HCT116 (cell line): ENCODE measurements at regions not wholly inside any gene's neighbourhood (a gene's known extent, or its start where the extent isn't known, plus 50 kb on each side); places are given as distances from the start of the nearest gene placed in this dataset.

ENCODE experiments used
- ATAC-seq: fragments of 200-7000 bp; cut with Tn5 transposase; 2 replicates; pipeline ENCODE4 v1.9.1; 2020; ENCODE audit warnings: mild to moderate bottlenecking, moderate library complexity
- BruUV-seq: library from RNA; stranded (reverse); fragments of 400-500 nt; replicated peaks from 2 replicates; lab custom pipeline; 2021; lab: Mats Ljungman, UMichigan
- CTCF ChIA-PET: fragments of 300-600 bp; sonication (Branson Sonifier 250); formaldehyde crosslinking; loops from one replicate; lab custom pipeline; 2021; ENCODE audit warnings: antibody characterized with exemption; lab: Charles Lee
- POLR2A ChIA-PET: fragments of 300-600, 350-600 bp; sonication (Branson Sonifier 250); formaldehyde crosslinking; loops from one replicate; lab custom pipeline; 2021; ENCODE audit warnings: antibody characterized with exemption; lab: Charles Lee
- RAD21 ChIA-PET, 2 experiments: fragments of 300-600 bp; sonication (Branson Sonifier 250); formaldehyde crosslinking; loops; one replicate each; lab custom pipeline; 2023; ENCODE audit warnings: low total read pairs in 2 of 2; ENCODE audit not compliant: uncharacterized antibody in 2 of 2, unreplicated experiment in 2 of 2, low non-redundant PET in 1 of 2; lab: Charles Lee
- DNase-seq: peaks from one replicate; pipeline ENCODE4 v3.0.0-alpha.2; 2010; ENCODE audit warnings: low read depth, low spot score
- H2AFZ ChIP-seq: fragments of 200-600 bp; shearing (Covaris generic), sonication (generic); 2 replicates; pipeline ENCODE4 v1.6.1; 2017; ENCODE audit warnings: low read depth, mixed run types, mixed read lengths, antibody characterized with exemption, low read length; ENCODE audit not compliant: poor library complexity, severe bottlenecking
- H3K27ac ChIP-seq: 2 replicates; pipeline ENCODE4 v1.5.1; 2012; ENCODE audit warnings: low read depth, low read length
- H3K27me3 ChIP-seq: fragments of 200-600 bp; sonication (generic); 2 replicates; pipeline ENCODE4 v1.6.1; 2016; ENCODE audit warnings: mixed run types, low read length, mixed read lengths; ENCODE audit not compliant: insufficient read depth
- H3K36me3 ChIP-seq, 2 experiments: fragments of 200-500 bp in 1 of 2; fragments of 200-600 bp in 1 of 2; sonication (Bioruptor generic) in 1 of 2; sonication (generic) in 1 of 2; 2 replicates each; pipeline versions ENCODE4 v1.5.1 to v1.6.1; 2014 to 2016; ENCODE audit warnings: low read length in 2 of 2, inconsistent platforms in 1 of 2, mixed read lengths in 1 of 2, mixed run types in 1 of 2; ENCODE audit not compliant: insufficient read depth in 2 of 2, control insufficient read depth in 1 of 2
- H3K4me1 ChIP-seq, 2 experiments: fragments of 200-600 bp in 1 of 2; sonication (generic) in 1 of 2; 2 replicates each; pipeline versions ENCODE4 v1.5.1 to v1.6.1; 2012 to 2017; ENCODE audit warnings: low read length in 2 of 2, inconsistent platforms in 1 of 2, mild to moderate bottlenecking in 1 of 2, mixed read lengths in 1 of 2, mixed run types in 1 of 2, moderate library complexity in 1 of 2; ENCODE audit not compliant: insufficient read depth in 2 of 2, control insufficient read depth in 1 of 2
- H3K4me2 ChIP-seq: fragments of 200-600 bp; sonication (generic); 2 replicates; pipeline ENCODE4 v1.6.1; 2017; ENCODE audit warnings: mixed run types, low read length, mixed read lengths
- H3K4me3 ChIP-seq, 2 experiments: fragments of 200-600 bp in 1 of 2; sonication (generic) in 1 of 2; replicated peaks in 1 of 2; 2 replicates each; pipeline ENCODE4 v1.5.1; 2011 to 2016; ENCODE audit warnings: low read length in 2 of 2, control low read depth in 1 of 2, low read depth in 1 of 2, mild to moderate bottlenecking in 1 of 2, mixed read lengths in 1 of 2, mixed run types in 1 of 2
- H3K79me2 ChIP-seq: fragments of 200-600 bp; sonication (generic); 2 replicates; pipeline ENCODE4 v1.6.1; 2017; ENCODE audit warnings: mild to moderate bottlenecking, mixed run types, low read length, moderate library complexity, mixed read lengths; ENCODE audit not compliant: insufficient read depth
- H3K9ac ChIP-seq: fragments of 200-600 bp; sonication (generic); 2 replicates; pipeline ENCODE4 v1.6.1; 2016; ENCODE audit warnings: low read length, mixed read lengths
- H3K9me2 ChIP-seq: fragments of 200-600 bp; sonication (generic), shearing (Covaris generic); 2 replicates; pipeline ENCODE4 v1.6.1; 2017; ENCODE audit warnings: mixed run types, mild to moderate bottlenecking, moderate library complexity; ENCODE audit not compliant: insufficient read depth
- H3K9me3 ChIP-seq, 2 experiments: fragments of 200-500 bp in 1 of 2; fragments of 200-600 bp in 1 of 2; sonication (Bioruptor generic) in 1 of 2; sonication (generic) in 1 of 2; 2 replicates each; pipeline ENCODE4 v1.6.1; 2014 to 2017; ENCODE audit warnings: low read length in 2 of 2, mixed read lengths in 2 of 2, inconsistent platforms in 1 of 2, low read depth in 1 of 2, mild to moderate bottlenecking in 1 of 2, mixed run types in 1 of 2, moderate library complexity in 1 of 2; ENCODE audit not compliant: control insufficient read depth in 1 of 2, insufficient read depth in 1 of 2
- H4K20me1 ChIP-seq: fragments of 200-600 bp; sonication (generic), shearing (Covaris generic); 2 replicates; pipeline ENCODE4 v1.6.1; 2017; ENCODE audit warnings: mixed run types, mild to moderate bottlenecking, moderate library complexity; ENCODE audit not compliant: insufficient read depth
- CEBPB ChIP-seq: IDR thresholded peaks from 2 replicates; pipeline ENCODE4 v1.6.1; 2012; ENCODE audit warnings: low read depth
- ELF1 ChIP-seq: IDR thresholded peaks from 2 replicates; pipeline ENCODE4 v1.6.1; 2012; ENCODE audit warnings: low read depth, borderline replicate concordance
- EZH2 ChIP-seq: fragments of 200-600 bp; sonication (generic); IDR thresholded peaks from 2 replicates; pipeline ENCODE4 v1.6.1; 2017; ENCODE audit warnings: antibody characterized with exemption, mixed run types
- FOSL1 ChIP-seq: IDR thresholded peaks from 2 replicates; pipeline ENCODE4 v1.6.1; 2012; ENCODE audit warnings: low read depth
- JUND ChIP-seq: IDR thresholded peaks from 2 replicates; pipeline ENCODE4 v1.6.1; 2012
- POLR2AphosphoS5 ChIP-seq: IDR thresholded peaks from 2 replicates; pipeline ENCODE4 v1.6.1; 2011; ENCODE audit warnings: mild to moderate bottlenecking, low read depth, low read length, moderate library complexity
- RAD21 ChIP-seq: IDR thresholded peaks from 2 replicates; pipeline ENCODE4 v1.6.1; 2012; ENCODE audit warnings: low read depth, mild to moderate bottlenecking
- SIN3A ChIP-seq: IDR thresholded peaks from 2 replicates; pipeline ENCODE4 v1.6.1; 2012; ENCODE audit warnings: low read depth
- SRF ChIP-seq: IDR thresholded peaks from 2 replicates; pipeline ENCODE4 v1.6.1; 2012; ENCODE audit warnings: low read depth
- YY1 ChIP-seq: IDR thresholded peaks from 2 replicates; pipeline ENCODE4 v1.6.1; 2011; ENCODE audit warnings: low read length, low read depth, moderate library complexity, mild to moderate bottlenecking; ENCODE audit not compliant: insufficient replicate concordance; ENCODE audit errors: extremely low read depth
- ZFX ChIP-seq: fragments of 450-650 bp; IDR thresholded peaks from 2 replicates; pipeline ENCODE4 v1.6.1; 2017
- intact Hi-C: fragments of 100-400 bp; cut with micrococcal nuclease; formaldehyde crosslinking; loops from 2 replicates; pipeline ENCODE4 v1.10.0; 2022
- TF ChIP-seq, protein P1 (sequence below): IDR thresholded peaks from 2 replicates; pipeline ENCODE4 v1.6.1; 2012
- TF ChIP-seq, protein P2 (sequence below): IDR thresholded peaks from 2 replicates; pipeline ENCODE4 v1.6.1; 2012; ENCODE audit warnings: low read depth
- TF ChIP-seq, protein P3 (sequence below): IDR thresholded peaks from 2 replicates; pipeline ENCODE4 v1.6.1; 2011; ENCODE audit warnings: mild to moderate bottlenecking, low read length, moderate library complexity; ENCODE audit not compliant: insufficient replicate concordance; ENCODE audit errors: extremely low read depth
- TF ChIP-seq, protein P4 (sequence below), 3 experiments: fragments of 200-600 bp in 1 of 3; sonication (generic) in 1 of 3; IDR thresholded peaks in 2 of 3; conservative IDR thresholded peaks in 1 of 3; 2 replicates each; pipeline ENCODE4 v1.5.1; 2012 to 2017; ENCODE audit warnings: low read depth in 2 of 3, low read length in 2 of 3, antibody characterized with exemption in 1 of 3, borderline replicate concordance in 1 of 3, control low read depth in 1 of 3, mild to moderate bottlenecking in 1 of 3, mixed read lengths in 1 of 3, mixed run types in 1 of 3, moderate library complexity in 1 of 3; ENCODE audit not compliant: insufficient read depth in 1 of 3

- TF ChIP-seq, protein P1, sequence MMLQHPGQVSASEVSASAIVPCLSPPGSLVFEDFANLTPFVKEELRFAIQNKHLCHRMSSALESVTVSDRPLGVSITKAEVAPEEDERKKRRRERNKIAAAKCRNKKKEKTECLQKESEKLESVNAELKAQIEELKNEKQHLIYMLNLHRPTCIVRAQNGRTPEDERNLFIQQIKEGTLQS: no peak
- TF ChIP-seq RAD21 (no peak), EZH2 (no peak)
Measured at GRCh38 chr3:78023257-78023656, 983.4 kb downstream of the ROBO2 start (continued).

GRCh38 chr3:78025916-78026315 is 986.0 kb downstream of the ROBO2 start:
- no peak overlapping the region for H3K9ac ChIP-seq
- DNase-seq: no peak
- TF ChIP-seq SRF (no peak), ZFX (no peak), SIN3A (no peak), CEBPB (no peak), FOSL1 (no peak), RAD21 (no peak), EZH2 (no peak), YY1 (no peak), JUND (no peak), ELF1 (no peak), POLR2AphosphoS5 (no peak)
- TF ChIP-seq, protein P2, sequence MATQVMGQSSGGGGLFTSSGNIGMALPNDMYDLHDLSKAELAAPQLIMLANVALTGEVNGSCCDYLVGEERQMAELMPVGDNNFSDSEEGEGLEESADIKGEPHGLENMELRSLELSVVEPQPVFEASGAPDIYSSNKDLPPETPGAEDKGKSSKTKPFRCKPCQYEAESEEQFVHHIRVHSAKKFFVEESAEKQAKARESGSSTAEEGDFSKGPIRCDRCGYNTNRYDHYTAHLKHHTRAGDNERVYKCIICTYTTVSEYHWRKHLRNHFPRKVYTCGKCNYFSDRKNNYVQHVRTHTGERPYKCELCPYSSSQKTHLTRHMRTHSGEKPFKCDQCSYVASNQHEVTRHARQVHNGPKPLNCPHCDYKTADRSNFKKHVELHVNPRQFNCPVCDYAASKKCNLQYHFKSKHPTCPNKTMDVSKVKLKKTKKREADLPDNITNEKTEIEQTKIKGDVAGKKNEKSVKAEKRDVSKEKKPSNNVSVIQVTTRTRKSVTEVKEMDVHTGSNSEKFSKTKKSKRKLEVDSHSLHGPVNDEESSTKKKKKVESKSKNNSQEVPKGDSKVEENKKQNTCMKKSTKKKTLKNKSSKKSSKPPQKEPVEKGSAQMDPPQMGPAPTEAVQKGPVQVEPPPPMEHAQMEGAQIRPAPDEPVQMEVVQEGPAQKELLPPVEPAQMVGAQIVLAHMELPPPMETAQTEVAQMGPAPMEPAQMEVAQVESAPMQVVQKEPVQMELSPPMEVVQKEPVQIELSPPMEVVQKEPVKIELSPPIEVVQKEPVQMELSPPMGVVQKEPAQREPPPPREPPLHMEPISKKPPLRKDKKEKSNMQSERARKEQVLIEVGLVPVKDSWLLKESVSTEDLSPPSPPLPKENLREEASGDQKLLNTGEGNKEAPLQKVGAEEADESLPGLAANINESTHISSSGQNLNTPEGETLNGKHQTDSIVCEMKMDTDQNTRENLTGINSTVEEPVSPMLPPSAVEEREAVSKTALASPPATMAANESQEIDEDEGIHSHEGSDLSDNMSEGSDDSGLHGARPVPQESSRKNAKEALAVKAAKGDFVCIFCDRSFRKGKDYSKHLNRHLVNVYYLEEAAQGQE: no peak
- TF ChIP-seq, protein P1: no peak
- TF ChIP-seq, protein P3, sequence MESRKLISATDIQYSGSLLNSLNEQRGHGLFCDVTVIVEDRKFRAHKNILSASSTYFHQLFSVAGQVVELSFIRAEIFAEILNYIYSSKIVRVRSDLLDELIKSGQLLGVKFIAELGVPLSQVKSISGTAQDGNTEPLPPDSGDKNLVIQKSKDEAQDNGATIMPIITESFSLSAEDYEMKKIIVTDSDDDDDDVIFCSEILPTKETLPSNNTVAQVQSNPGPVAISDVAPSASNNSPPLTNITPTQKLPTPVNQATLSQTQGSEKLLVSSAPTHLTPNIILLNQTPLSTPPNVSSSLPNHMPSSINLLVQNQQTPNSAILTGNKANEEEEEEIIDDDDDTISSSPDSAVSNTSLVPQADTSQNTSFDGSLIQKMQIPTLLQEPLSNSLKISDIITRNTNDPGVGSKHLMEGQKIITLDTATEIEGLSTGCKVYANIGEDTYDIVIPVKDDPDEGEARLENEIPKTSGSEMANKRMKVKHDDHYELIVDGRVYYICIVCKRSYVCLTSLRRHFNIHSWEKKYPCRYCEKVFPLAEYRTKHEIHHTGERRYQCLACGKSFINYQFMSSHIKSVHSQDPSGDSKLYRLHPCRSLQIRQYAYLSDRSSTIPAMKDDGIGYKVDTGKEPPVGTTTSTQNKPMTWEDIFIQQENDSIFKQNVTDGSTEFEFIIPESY: no peak
- TF ChIP-seq, protein P4, sequence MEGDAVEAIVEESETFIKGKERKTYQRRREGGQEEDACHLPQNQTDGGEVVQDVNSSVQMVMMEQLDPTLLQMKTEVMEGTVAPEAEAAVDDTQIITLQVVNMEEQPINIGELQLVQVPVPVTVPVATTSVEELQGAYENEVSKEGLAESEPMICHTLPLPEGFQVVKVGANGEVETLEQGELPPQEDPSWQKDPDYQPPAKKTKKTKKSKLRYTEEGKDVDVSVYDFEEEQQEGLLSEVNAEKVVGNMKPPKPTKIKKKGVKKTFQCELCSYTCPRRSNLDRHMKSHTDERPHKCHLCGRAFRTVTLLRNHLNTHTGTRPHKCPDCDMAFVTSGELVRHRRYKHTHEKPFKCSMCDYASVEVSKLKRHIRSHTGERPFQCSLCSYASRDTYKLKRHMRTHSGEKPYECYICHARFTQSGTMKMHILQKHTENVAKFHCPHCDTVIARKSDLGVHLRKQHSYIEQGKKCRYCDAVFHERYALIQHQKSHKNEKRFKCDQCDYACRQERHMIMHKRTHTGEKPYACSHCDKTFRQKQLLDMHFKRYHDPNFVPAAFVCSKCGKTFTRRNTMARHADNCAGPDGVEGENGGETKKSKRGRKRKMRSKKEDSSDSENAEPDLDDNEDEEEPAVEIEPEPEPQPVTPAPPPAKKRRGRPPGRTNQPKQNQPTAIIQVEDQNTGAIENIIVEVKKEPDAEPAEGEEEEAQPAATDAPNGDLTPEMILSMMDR (IDR thresholded peaks at IDR 0.05 in 2 of 3, conservative IDR thresholded peaks at IDR 0.05 in 1 of 3; ENCODE audit: borderline replicate concordance in 1 of 3, insufficient read depth in 1 of 3, low read depth in 2 of 3, low read length in 2 of 3): no peak
- TF ChIP-seq, all 23 proteins: peak for 0
- Histone ChIP-seq H3K27ac (no peak overlapping the region), H4K20me1 (no peaks in the 10 kb centered on the region), H2AFZ (no peak overlapping the region), H3K4me2 (no peak overlapping the region), H3K9me3 (peaks cover 3 to 35% of the 10 kb centered on the region in 2 experiments; a peak in 2 of 4 replicates), H3K4me3 (no peak overlapping the region), H3K36me3 (no peaks in the 10 kb centered on the region), H3K79me2 (no peaks in the 10 kb centered on the region), H3K27me3 (no peaks in the 10 kb centered on the region), H3K4me1 (no peaks in the 10 kb centered on the region), H3K9me2 (no peaks in the 10 kb centered on the region)
- no peak for ATAC-seq
- ChIA-PET RAD21 (no interaction called here), POLR2A (no interaction called here), CTCF (no interaction called here)
- BruUV-seq: no TSS peak
- intact Hi-C loops: no loop called here
